PFSK-1 (cell line): ENCODE measurements at regions not wholly inside any gene's neighbourhood (a gene's known extent, or its start where the extent isn't known, plus 50 kb on each side); places are given as distances from the start of the nearest gene placed in this dataset.

Source experiments
- FOXP2 ChIP-seq: optimal IDR thresholded peaks from 2 replicates; pipeline ENCODE3; 2011; ENCODE audit warnings: borderline replicate concordance, control low read depth, inconsistent platforms; ENCODE audit not compliant: insufficient read depth; ENCODE audit errors: extremely low read length, extremely low read depth
- POLR2AphosphoS5 ChIP-seq: IDR thresholded peaks from 2 replicates; pipeline ENCODE4 v1.6.1; 2012; ENCODE audit warnings: low read depth, mild to moderate bottlenecking, control low read depth, low read length, moderate library complexity
- REST ChIP-seq, 2 experiments: IDR thresholded peaks; 2 replicates each; pipeline versions ENCODE4 v1.6.1 to v1.8.0; 2011 to 2012; ENCODE audit warnings: low read depth in 2 of 2, low read length in 2 of 2, control low read depth in 1 of 2, inconsistent platforms in 1 of 2, mild to moderate bottlenecking in 1 of 2, moderate library complexity in 1 of 2; ENCODE audit not compliant: insufficient read depth in 1 of 2
- TAF1 ChIP-seq: IDR thresholded peaks from 2 replicates; pipeline ENCODE4 v1.6.1; 2012; ENCODE audit warnings: low read length, control low read depth, borderline replicate concordance; ENCODE audit not compliant: insufficient read depth

- no peak for TF ChIP-seq TAF1
- TF ChIP-seq FOXP2: no peak
- TF ChIP-seq POLR2AphosphoS5: no peak
- no peak for TF ChIP-seq REST (IDR thresholded peaks at IDR 0.05; ENCODE audit: insufficient read depth in 1 of 2, low read depth in 2 of 2, low read length in 2 of 2)
These were observed 168.3 kb downstream of the BTC start for GRCh38 chr4:74625981-74626380.
